Fibroblast of skin of left quadriceps (primary cell): ENCODE measurements at regions not wholly inside any gene's neighbourhood (a gene's known extent, or its start where the extent isn't known, plus 50 kb on each side); places are given as distances from the start of the nearest gene placed in this dataset.

ENCODE experiments used
- DNase-seq, 2 experiments: peaks; one replicate each; pipeline ENCODE4 v3.0.0-alpha.2; 2013; ENCODE audit warnings: low read depth in 2 of 2

DNA sequence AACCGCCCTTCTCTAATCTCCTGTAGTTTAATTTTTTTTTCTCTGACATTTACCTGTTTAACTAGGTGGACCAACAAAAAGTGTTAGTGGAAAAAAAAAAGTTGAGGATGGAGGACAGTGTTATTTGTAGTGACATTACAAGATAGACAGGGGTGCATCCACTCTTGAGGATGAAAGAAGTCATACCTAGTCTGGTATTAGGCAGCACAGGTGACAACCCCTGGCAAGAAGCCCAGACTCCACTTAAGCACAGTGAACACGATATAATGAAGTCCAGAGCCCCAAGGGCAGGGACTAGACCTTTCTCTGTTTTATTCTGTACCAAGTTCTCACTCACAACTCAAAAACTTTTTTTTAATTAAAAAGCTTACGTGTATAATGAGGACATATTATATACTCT, 268.4 kb downstream of the GPR37 start:
- DNase-seq = no peak

DNA sequence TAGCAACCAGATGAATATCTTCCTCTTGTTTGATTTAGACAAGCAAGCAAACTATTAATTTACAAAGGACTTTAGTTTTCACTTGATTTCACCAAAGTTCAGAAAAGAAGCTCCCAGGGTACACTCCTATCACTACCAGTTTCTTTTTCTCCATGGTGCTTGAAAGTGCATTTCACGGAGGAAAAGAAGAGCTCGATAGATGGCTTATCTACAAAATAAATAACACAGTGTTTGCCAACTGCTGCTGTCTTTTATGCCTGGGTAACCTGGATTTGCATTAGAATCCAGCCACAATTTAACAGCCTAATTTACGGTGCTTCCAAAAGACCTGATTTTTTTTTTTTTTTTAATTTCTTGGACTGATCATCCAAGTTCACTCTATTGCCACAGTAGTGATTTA, 275.7 kb downstream of the GPR37 start:
- no peak for DNase-seq

DNA sequence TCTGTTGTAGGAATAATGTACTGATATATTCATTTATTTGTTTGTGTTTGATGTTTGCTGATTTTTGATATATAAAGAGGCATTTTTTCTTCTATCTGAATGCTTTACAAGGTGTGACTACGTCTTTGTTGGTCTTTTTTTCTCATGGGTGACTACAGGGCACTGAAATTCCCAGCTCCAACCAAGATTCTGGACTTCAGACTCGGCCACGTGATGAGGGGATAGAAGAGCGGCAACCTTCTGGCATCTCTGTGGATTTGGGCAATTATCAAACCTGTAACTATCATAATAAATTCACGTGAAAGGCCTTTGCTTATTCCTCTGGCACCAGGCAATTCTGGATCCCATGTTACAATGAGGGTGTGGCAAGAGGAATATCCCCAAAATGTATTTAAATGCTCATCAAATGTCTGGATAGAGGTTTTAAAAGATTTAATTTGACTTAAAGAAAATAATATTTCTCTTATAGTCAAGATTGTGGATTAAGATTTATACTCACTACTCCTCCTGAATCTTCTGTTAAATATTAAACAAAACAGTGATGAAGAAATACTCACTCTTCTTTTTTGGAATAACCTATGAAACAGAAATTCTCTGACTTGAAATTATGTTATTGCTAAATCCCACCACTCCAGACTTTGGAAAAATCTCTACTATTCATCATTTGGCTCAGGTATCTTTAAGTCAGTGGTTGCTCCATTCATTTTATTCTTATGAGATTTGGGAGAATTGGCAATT, 276.3 kb downstream of the GPR37 start:
- no peak for DNase-seq

DNA sequence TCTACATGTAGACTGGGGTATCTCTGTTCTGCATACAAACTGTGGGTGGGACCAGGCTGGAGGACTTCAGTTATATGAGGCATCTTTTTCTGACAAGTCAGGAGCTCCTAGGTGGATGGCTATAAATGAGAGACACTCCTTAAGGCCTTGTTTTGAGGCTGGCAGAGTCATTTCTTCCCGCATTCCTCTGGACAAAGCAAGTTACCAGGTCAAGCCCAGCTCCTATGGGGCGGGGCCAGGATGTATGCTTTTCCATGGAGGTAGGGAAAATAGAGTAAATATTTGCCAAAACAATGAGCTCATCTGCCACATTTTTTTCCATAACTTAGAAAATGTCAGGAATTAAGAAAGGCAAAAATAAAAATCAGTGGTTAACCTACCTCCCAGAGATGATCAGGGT, 283.4 kb downstream of the GPR37 start:
- DNase-seq = no peak

DNA sequence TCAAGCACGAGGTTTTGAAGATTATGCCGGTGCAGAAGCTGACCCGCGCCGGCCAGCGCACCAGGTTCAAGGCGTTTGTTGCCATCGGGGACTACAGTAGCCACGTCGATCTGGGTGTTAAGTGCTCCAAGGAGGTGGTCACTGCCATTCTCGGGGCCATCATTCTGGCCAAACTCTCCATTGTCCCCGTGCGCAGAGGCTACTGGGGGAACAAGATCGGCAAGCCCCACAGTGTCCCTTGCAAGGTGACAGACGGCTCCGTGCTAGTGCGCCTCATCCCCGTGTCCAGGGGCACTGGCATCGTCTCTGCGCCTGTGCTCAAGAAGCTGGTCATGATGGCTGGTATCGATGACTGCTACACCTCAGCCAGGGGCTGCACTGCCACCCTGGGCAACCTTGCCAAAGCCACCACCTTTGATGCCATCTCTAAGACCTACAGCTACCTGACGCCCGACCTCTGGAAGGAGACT, 284.7 kb downstream of the GPR37 start:
- DNase-seq = no peak

DNA sequence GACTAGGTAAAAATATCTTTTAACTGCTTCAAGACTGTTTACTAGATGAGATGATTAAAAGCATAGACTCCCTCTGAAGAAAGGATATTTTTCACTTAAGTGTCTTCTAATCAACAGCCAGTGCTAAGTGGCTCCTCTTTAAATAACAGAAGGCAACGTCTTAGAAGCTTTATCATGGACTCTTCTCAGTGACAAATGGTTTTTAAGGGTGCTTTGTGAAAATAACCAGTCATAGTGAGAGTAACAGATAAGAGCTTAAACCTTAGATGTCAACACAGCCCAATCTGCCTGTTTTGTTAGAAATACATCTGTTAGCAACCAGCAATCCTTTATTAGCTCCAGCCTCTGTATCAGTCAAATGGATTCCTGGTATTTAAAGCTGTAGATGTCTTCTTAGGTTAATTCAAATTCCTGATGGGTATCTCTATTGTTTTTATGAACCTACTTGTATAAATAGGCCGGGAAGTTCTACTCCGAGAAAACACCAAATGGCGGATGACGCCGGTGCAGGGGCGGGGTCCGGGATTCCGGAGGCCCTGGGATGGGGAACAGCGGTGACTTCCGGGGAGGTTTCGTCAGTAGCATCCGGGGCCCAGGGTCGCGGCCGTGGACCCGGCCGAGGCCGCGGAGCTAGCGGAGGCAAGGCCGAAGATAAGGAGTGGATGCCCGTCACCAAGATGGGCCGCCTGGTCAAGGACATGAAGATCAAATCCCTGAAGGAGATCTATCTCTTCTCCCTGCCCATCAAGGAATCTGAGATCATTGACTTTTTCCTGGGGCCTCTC, 285.4 kb downstream of the GPR37 start:
- no peak for DNase-seq

DNA sequence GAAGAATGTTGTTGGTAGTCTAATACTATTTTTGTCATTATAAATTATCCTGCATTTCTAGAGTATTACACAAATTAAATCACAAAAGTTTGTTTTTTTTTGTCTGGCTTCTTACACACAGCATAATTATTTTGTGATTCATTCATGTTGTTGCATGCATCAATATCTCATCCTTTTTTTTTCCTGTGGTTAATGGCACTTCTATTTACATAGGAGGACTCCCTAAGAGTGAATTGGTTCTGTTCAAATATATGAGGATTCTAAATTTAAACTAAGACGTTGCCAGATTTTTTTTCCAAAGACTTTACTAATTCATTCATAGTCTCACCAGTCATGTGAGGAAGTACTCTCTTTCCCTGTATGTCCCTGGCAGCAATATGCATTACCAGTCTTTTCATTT, 303.3 kb downstream of the GPR37 start:
- DNase-seq = peak; percentile 45 to 60

DNA sequence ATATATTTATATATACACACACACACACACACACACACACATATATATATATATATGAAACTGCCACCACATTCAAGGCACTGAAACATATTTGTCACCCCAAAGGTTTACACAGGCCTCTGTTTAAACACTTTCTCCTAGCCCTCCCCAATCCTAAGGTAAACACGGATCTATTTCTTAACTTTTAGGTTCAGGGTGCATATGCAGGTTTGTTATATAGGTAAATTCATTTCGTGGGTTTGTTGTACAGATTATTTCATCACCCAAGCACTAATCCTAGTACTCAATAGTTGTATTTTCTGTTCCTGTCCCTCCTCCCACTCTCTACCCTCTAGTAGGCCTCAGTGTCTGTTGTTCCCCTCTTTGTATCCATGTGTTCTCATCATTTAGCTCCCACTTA, 305.0 kb downstream of the GPR37 start:
- DNase-seq = no peak

DNA sequence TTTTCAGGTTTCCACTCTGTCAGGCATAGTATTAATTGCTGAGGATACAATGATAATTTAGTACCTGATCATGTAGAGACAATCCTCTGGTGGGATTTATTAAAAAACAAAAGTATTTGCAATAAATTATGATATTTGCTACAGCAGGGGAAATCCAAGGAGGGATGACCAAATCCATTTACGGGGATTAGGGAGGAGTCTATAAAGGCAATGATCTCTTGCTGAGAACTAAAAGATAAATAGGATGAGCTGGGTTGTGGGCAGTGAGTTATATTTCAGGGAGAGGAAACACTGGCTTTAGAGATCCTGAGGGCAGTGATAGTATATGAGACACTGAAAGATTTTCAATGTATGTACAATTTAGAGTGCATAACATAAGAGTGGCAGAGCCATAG, 305.5 kb downstream of the GPR37 start:
- DNase-seq = peak; percentile 1 to 9

DNA sequence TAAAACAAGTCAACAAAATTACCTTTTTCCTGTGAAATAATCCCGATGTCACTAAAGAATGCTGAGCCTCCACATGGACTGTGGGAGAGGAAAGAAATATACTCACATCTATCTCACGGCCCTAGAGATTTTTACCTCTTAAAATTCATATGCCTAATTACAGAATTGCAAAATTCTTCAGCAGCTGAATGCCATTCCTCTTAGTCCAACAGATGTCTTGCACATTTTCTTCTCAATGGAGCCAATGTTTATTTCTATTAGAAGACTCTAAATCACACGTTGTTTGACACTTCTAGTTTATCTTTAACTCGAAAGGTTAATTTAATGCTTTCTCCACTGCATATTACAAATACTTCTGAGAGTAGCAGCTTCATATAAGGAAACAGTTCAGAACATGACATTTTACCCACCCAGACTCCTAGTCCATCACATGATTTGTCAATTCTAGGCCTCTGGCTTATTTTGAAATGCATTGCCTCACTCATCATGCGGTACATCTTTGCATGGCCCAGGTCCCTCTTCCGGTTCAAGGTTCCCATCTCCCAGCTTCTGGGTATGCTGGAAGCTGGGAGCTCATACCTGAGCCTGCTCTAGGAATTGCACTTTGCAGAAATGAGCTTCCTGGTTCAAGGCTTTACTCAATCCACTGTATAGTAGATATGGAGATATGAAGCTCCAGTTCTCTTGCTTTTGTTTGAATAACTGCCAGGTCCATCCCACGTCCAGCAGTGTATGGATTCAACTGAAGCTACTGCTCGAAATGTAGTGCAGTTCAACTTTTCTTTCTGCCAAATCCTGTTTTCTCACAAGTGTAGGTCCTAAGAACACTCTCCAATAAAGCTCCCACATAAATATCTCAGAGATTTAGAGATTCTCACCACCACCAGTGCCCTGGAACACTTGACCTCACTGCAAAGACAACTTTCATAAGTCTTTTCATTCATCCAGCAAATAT, 306.2 kb downstream of the GPR37 start:
- DNase-seq = peak; percentile 69 to 77

DNA sequence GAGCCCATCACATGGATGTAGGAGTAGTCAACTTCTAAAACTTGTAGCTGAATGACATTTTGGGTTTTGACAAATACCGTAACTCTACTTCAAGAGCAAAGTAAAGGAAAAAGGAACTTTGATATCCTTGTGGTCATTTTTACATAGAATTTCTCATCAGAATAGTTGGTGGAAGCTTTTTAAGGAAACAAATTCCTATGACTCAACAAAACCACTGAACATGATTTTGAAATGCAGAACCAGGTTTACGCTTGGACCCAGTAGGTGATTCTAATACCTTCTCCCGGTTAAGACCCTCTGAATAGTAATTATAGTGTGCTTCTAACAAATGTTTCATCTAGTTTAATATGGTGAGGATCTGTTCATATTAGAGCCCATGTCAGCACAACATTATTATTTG, 307.8 kb downstream of the GPR37 start:
- DNase-seq = peak in 1 of 2 experiments; percentile 1

DNA sequence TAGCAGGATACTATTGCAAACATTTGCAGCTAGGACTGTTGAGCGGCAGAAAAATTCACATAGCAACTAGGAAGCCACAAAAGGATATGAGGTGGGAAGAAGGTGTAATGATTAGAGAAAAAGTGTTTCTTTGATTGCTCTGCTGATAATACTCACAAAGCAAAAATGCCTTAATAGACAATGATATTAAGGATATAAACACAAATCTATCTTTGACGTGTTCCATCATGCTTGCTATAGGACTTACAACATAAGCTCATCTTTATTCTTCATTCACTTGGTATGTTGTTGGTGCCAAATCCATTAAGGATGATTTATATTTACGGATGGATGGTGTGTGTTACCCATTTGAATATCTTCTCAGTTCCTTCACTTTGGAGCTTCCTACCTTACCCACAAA, 309.3 kb downstream of the GPR37 start:
- DNase-seq = no peak

DNA sequence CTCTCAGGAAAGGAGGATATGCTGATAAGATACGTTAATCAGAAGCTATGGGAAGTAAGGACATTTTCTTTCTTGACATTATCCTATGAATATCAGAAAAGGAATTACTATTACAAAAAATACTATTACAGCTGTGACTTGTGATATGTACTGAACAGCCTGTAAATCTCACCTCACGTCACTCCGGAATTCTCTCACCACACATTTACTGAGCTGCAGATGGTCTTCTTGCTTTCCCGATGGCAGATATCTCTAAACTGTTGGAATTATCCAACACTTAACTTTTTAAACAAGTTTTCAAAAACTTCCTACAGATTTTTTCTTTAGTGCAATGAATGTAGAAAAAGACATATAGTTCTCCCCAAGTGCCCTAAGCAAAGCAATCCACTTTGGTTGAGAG, 313.4 kb downstream of the GPR37 start:
- no peak for DNase-seq

DNA sequence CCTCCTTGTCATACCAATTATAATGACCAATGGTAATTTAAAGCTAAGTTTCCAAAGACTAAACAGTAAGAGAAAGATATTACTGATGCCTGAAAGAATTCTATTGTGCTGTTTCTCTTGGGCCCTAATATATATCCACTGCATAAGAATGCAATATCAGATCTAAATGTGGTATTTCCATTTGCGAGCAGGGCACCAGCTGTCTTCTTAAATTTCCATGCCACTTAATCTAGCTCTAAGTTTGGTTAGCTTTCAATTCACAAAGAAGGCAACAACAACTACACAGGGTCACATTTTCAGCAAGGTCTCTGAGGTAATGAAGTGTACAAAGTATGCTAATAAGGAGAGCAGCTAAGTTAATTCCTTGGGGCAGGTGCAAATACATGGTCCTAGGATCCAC, 315.7 kb downstream of the GPR37 start:
- DNase-seq = no peak

DNA sequence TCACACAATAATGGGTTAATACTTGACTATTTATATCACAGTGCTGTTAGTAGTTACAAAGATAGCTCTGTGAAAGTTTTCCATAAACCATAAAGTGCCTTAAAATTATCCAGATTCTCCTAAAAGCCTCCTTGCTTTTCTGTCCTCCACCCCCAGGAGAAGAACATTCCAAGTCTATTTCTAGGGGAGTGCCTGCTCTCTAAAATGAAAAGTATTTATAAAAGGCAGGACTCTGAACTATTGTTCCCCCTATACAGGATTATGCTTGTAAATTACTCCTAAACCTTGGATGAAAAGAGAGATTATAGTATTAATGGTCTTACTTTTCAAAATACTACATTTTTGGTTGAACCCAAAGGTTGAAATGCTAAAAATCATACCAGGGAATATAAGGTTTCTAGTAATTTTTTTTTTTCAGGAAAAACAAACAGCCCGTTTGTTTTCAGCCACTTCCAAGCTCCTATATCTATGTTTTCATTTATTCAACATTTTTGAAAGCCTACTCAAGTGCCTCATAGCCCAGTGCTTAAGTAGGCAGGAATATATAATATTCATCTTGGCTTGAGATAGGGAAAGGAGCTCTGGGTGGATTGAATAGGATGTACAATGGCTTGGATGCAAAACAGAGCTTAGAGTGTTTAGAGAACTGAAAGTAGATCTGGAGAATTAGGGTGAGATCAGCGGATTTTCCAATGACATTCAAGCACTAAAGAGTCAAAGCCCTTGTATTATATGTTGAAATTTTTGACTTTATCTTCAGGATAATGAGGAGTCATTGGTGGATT, 320.7 kb downstream of the GPR37 start:
- no peak for DNase-seq

DNA sequence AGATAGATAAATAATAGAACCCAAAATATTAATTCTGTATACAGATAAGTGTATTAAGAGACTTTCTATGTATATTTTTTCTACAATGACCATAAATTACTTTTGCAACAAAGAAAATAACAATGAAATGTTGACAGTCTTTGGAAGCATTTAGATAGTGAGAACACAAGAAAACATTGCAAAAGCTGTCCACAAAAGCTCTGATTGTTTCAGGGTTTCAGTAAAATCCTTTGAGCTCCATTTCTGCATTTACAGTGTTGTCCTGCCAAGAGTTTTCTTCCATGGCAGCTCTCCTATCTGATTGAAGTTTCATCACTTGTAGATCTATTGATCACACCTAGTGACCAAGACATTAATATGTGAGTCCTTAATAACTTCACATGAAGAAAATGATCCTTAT, 321.8 kb downstream of the GPR37 start:
- no peak for DNase-seq

DNA sequence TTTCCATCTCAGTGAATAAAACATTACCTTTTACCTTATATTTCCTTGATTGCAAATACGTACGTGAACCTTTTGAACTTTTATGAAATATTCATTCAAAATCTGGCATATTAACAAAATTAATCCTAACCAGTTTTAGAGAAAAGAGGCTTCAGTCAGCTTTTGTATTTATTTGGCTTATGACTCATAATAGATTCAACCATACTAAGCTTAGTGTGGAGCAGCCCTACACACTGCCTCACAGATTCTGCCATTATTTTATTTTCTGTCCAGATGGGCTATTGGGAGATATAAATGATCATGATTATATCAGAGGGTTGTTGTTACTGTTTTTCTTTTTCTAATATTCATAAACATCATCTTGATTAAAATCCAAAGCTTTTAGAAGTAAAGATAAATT, 325.5 kb downstream of the GPR37 start:
- DNase-seq = no peak

DNA sequence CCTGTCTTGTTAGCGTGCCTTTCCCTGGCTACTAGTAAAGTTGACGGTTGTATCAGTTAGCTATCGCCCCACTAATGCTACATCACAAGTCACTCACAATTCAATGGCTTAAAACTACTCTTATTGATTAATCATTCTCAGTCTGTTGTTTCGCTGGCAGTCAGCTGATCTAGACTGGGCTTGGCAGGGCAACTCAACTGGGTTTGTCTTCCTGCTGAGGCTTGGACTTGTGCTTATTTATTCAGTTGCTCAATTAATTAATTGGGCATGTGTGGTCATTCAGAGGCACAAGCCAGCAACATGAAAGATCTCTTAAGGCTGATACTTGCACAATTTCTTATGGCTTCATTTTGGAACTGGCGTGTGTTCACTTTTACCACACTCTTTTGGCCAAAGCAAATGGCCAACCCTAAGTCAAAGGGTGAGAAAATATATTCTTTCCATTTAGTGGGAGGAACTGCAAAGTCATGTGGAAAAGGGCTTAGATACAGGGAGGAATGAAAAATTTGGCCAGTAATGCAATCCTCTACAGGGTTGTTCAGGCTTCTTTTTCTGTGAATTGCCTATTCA, 333.5 kb downstream of the GPR37 start:
- DNase-seq = no peak

DNA sequence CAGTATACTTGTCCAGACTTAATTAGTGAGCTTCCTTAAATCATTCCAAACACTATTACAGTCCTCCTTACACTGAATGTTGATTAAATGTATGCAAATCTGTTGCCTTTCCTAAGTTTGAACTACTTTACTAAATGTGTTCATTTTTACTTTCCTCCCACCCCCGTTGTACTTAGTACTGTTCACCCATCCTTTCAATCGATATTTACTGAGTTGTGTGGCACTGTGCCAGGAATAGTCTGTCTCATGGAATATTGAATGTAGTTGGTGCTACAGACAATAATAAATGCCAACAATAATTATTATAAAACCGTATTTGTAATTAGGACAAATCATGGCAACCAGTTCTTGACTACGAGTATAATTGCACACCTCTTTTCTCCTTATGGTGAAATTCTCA, 335.7 kb downstream of the GPR37 start:
- no peak for DNase-seq

DNA sequence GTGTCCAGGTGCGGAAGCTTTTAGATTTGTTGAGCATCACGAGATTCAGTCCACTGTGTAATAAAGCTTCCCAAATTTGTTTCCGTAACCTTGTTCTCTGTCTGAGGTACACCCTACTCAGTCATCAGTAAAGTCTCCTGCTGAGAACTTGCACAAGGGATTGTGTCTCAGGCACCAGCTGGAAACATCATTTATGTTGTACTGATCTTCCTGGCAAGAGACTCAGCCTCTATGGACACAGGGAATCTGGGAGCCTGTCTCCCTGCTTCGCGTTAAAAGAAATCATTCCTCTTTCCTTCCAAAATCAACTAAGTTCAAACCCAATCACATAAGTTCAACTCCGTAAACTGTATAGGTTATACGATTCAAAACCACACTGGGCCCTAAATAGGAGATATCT, 336.8 kb downstream of the GPR37 start:
- DNase-seq = no peak

DNA sequence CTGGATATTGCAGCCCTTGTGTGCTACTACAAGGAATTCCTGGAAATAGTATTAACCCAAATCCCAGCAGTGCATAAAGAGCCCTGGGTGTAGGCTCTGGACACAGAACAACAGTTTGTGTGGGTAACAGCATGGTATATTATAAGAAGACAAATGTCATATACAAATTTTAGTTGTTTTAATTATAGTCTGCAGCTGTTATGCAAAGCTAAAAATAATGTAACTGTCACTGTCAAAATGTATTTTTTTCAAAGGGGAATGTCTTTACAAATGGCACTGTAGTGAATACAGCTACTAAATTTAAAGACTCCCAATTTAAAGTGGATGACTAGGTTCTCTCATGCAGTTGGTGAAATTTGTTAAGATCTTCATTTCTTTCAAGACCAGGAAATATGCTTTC, 339.0 kb downstream of the GPR37 start:
- no peak for DNase-seq
